WERI-Rb-1 (cell line): ENCODE measurements at regions not wholly inside any gene's neighbourhood (a gene's known extent, or its start where the extent isn't known, plus 50 kb on each side); places are given as distances from the start of the nearest gene placed in this dataset.

Experiments
- DNase-seq: peaks from one replicate; pipeline ENCODE4 v3.0.0-alpha.2; 2020
- H3K27ac ChIP-seq: fragments of 250-450 bp; sonication (Bioruptor Pico); 2 replicates; pipeline ENCODE4 v1.5.1; 2020; ENCODE audit warnings: mild to moderate bottlenecking, moderate library complexity
- H3K27me3 ChIP-seq: fragments of 250-450 bp; sonication (Bioruptor Pico); 2 replicates; pipeline ENCODE4 v1.5.1; 2021; ENCODE audit warnings: mild to moderate bottlenecking, low read depth, moderate library complexity; ENCODE audit not compliant: insufficient read depth, severe bottlenecking
- H3K36me3 ChIP-seq: fragments of 250-450 bp; sonication (Bioruptor Pico); 2 replicates; pipeline ENCODE4 v1.5.1; 2020; ENCODE audit warnings: mild to moderate bottlenecking, moderate library complexity
- H3K4me3 ChIP-seq: 2 replicates; pipeline ENCODE4 v1.5.1; 2011; ENCODE audit warnings: low read depth, mild to moderate bottlenecking, control low read depth, low read length
- H3K9me3 ChIP-seq: fragments of 250-450 bp; sonication (Bioruptor Pico); 2 replicates; pipeline ENCODE4 v1.5.1; 2021; ENCODE audit warnings: mild to moderate bottlenecking, moderate library complexity; ENCODE audit not compliant: severe bottlenecking
- TF ChIP-seq, protein P1 (sequence below): IDR thresholded peaks from 2 replicates; pipeline ENCODE4 v1.5.1; 2011; ENCODE audit warnings: low read depth, mild to moderate bottlenecking, control low read depth, inconsistent platforms, low read length

- no peak overlapping the region for H3K27ac ChIP-seq
- TF ChIP-seq, protein P1, sequence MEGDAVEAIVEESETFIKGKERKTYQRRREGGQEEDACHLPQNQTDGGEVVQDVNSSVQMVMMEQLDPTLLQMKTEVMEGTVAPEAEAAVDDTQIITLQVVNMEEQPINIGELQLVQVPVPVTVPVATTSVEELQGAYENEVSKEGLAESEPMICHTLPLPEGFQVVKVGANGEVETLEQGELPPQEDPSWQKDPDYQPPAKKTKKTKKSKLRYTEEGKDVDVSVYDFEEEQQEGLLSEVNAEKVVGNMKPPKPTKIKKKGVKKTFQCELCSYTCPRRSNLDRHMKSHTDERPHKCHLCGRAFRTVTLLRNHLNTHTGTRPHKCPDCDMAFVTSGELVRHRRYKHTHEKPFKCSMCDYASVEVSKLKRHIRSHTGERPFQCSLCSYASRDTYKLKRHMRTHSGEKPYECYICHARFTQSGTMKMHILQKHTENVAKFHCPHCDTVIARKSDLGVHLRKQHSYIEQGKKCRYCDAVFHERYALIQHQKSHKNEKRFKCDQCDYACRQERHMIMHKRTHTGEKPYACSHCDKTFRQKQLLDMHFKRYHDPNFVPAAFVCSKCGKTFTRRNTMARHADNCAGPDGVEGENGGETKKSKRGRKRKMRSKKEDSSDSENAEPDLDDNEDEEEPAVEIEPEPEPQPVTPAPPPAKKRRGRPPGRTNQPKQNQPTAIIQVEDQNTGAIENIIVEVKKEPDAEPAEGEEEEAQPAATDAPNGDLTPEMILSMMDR = no peak
- peaks cover 37% of the 10 kb centered on the region for H3K27me3 ChIP-seq
- H3K36me3 ChIP-seq = no peaks in the 10 kb centered on the region
- H3K4me3 ChIP-seq = no peak overlapping the region
- DNase-seq = no peak
- H3K9me3 ChIP-seq = peaks cover 3% of the 10 kb centered on the region
These were observed 313.1 kb upstream of the ERCC4 start for GRCh38 chr16:13606804-13607203.

DNA sequence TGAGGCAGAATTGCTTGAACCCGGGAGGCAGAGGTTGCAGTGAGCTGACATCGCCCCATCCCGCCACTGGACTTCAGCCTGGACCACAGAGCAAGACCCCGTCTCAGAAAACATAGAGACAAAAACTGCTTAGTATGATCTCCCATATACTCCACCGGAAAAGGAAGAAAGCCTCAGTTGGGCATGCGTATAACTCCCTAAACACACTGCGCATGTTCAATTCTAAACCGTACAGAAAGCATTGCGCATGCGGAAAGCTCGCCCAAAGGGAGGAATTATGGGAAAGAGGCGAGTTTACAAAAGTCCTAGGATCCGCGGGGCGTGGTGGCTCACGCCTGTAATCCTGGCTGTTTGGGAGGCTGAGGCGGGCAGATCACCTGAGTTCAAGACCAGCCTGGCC lies 312.7 kb upstream of the ERCC4 start:
- Histone ChIP-seq H3K4me3 (no peak overlapping the region), H3K27me3 (peaks cover 37% of the 10 kb centered on the region), H3K36me3 (no peaks in the 10 kb centered on the region), H3K27ac (no peak overlapping the region), H3K9me3 (peaks cover 3% of the 10 kb centered on the region)
- no peak for DNase-seq
- TF ChIP-seq, protein P1 = no peak

- H3K36me3 ChIP-seq = no peaks in the 10 kb centered on the region
- TF ChIP-seq, protein P1 = no peak
- peaks cover 3% of the 10 kb centered on the region for H3K9me3 ChIP-seq
- no peak overlapping the region for H3K27ac ChIP-seq
- H3K27me3 ChIP-seq = peaks cover 34% of the 10 kb centered on the region
- no peak for DNase-seq
- H3K4me3 ChIP-seq = no peak overlapping the region
These were observed 308.4 kb upstream of the ERCC4 start for GRCh38 chr16:13611596-13611995.

- TF ChIP-seq, protein P1 = no peak
- DNase-seq = no peak
- no peak overlapping the region for H3K4me3 ChIP-seq
- H3K27ac ChIP-seq = no peak overlapping the region
- no peaks in the 10 kb centered on the region for H3K36me3 ChIP-seq
- no peaks in the 10 kb centered on the region for H3K9me3 ChIP-seq
- peaks cover 45% of the 10 kb centered on the region for H3K27me3 ChIP-seq
These were observed 307.3 kb upstream of the ERCC4 start for GRCh38 chr16:13612623-13613022.

- Histone ChIP-seq H3K27ac (no peak overlapping the region), H3K4me3 (no peak overlapping the region), H3K9me3 (no peaks in the 10 kb centered on the region), H3K36me3 (no peaks in the 10 kb centered on the region), H3K27me3 (peaks cover 46% of the 10 kb centered on the region)
- DNase-seq = no peak
- TF ChIP-seq, protein P1 = no peak
These were observed 306.8 kb upstream of the ERCC4 start for GRCh38 chr16:13613165-13613564.

DNA sequence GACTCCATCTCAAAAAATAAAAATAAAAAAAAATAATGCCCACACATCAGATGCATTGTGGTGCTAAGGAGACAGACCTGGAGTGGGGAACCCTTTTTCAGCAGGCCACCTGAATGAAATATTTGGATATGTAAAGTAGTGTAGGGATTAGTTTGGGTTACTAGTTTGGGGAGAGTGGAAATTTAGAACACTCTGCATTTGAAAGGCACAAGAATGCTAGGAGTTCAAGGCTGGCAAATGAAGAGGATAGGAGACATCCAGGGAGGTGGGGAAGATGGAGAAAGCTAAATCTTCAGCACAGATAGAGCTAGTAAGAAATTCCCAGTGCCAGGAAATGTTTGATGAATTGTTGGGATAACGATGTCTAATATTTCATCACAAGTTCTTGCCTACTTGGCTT lies 298.3 kb upstream of the ERCC4 start:
- no peak overlapping the region for H3K4me3 ChIP-seq
- no peak for DNase-seq
- H3K27me3 ChIP-seq = peaks cover 35% of the 10 kb centered on the region
- no peaks in the 10 kb centered on the region for H3K9me3 ChIP-seq
- H3K36me3 ChIP-seq = no peaks in the 10 kb centered on the region
- H3K27ac ChIP-seq = no peak overlapping the region
- TF ChIP-seq, protein P1 = no peak
